Heart right ventricle (tissue), 16 donors: ENCODE measurements at regions not wholly inside any gene's neighbourhood (a gene's known extent, or its start where the extent isn't known, plus 50 kb on each side); places are given as distances from the start of the nearest gene placed in this dataset.

Experiments used
- ATAC-seq, 8 donors: fragments of 200-7000 bp; cut with Tn5 transposase; one replicate each; pipeline ENCODE4 v1.9.1; 2020; ENCODE audit warnings: mild to moderate bottlenecking in 8 of 8, moderate library complexity in 8 of 8, moderate number of reproducible peaks in 1 of 8
- DNase-seq, 2 donors: peaks; one replicate each; pipeline ENCODE4 v3.0.0-alpha.2; 2020
- H3K27ac ChIP-seq, 10 donors: fragments of 200-600 bp; sonication (generic) in 2 of 10; one replicate each; pipeline versions ENCODE4 v1.5.0 to v1.8.0; 2020 to 2022; ENCODE audit warnings: mild to moderate bottlenecking in 3 of 10
- H3K27me3 ChIP-seq, 7 donors: fragments of 200-600 bp; one replicate each; pipeline ENCODE4 v1.8.0; 2021 to 2022; ENCODE audit warnings: mild to moderate bottlenecking in 2 of 7
- H3K36me3 ChIP-seq, 9 donors: fragments of 200-600 bp; sonication (generic) in 1 of 9; one replicate each; pipeline versions ENCODE4 v1.5.0 to v1.8.0; 2020 to 2022; ENCODE audit warnings: mild to moderate bottlenecking in 2 of 9
- H3K4me1 ChIP-seq, 9 donors: fragments of 200-600 bp; sonication (generic) in 1 of 9; one replicate each; pipeline versions ENCODE4 v1.5.0 to v1.8.0; 2020 to 2022; ENCODE audit warnings: mild to moderate bottlenecking in 4 of 9
- H3K4me3 ChIP-seq, 10 donors: fragments of 200-600 bp; sonication (generic) in 2 of 10; one replicate each; pipeline versions ENCODE4 v1.5.0 to v1.8.0; 2020 to 2022; ENCODE audit warnings: mild to moderate bottlenecking in 7 of 10, moderate library complexity in 2 of 10
- H3K9me3 ChIP-seq, 11 donors: fragments of 200-600 bp in 10 of 11; sonication (generic) in 2 of 11; one replicate each; pipeline versions ENCODE4 v1.5.0 to v1.8.0; 2013 to 2022; ENCODE audit warnings: mild to moderate bottlenecking in 2 of 11, control low read depth in 1 of 11, moderate library complexity in 1 of 11
- CTCF ChIP-seq, 9 donors: fragments of 200-600 bp; sonication (generic) in 2 of 9; IDR thresholded peaks; one replicate each; pipeline versions ENCODE4 v1.5.0 to v1.8.0; 2021 to 2022; ENCODE audit warnings: antibody characterized with exemption in 9 of 9, mild to moderate bottlenecking in 5 of 9, moderate library complexity in 1 of 9
- WGBS, 2 donors: extraction: QIAGEN DNeasy Blood & Tissue Kit; methylation state at CpG; one replicate each; pipeline ENCODE4 v1.1.7; 2013; ENCODE audit warnings: inconsistent platforms in 1 of 2; 5-methylcytosine and 5-hydroxymethylcytosine counted together
- intact Hi-C, 10 donors: fragments of 100-400 bp; cut with DNase I; formaldehyde crosslinking; loops; one replicate each; pipeline versions ENCODE4 v1.11.1 to v1.14.2; 2022
- donor health status: Arrhythmogenic right ventricular cardiomyopathy.
- donor health status: ischemic (EF 13 %, LVEDD 7.1; RV severe dilation, severe dysfunction).
- donor health status: healthy with polysubstance abuse.
- donor health status: DM: no; HTN: yes; CAD: no.
- donor health status: DM: no; HTN: no; CAD: no.
- donor health status: ischemic (EF 25% LVEDD 6.9; RV normal size, moderate dysfunction).
- donor health status: ischemic (EF 25% LVEDD 5.7; RV mildly dilated, moderate dysfunction).
- donor health status: healthy.
- donor health status: DM: yes; HTN: yes; CAD: no.
- donor health status: Ischemic cardiomyopathy.
- donor health status: ischemic (EF 35%, LVEDD 5.7; RV mildly dilated, moderate dysfunction).
- donor health status: nonischemic (EF 11% LVEDD 7.7; RV severe dilation, severe dysfunction).
- donor health status: DM: yes; HTN: yes; CAD: no.
- donor health status: PGD.
- donor health status: ischemic (EF 29% LVEDD 5.4; RV normal size, mild dysfunction).
- donor health status: nonischemic (EF 23%, LVEDD 6.1; RV moderate dilation, normal function).

DNA sequence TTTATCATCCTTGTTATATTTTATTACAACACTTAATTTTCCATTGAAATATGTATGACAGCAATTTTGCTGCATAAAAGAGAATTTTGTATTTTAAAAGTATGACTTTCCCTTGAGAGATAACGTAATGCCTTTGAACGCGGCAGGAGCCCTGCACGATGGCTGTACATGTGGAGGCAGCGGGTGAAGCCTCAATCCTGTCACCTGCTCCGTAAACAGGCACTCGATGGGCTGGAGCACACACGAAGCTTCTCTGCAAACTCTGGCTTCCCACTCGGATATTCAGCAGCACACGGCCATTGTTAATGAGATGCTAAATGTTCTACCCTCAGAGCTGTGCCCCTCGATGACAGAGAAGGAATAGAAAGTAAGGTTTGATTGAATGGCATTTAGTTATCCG lies 184.4 kb downstream of the RTP5 start:
- H3K27ac ChIP-seq = no peak overlapping the region
- no peak for TF ChIP-seq CTCF (IDR thresholded peaks at IDR 0.05)
- DNase-seq (no peak), ATAC-seq (no peak)
- H3K4me3 ChIP-seq = no peak overlapping the region
- intact Hi-C loops = no loop called here
- H3K4me1 ChIP-seq = no peaks in the 10 kb centered on the region
- peaks cover 0 to 5% (median 0%) of the 10 kb centered on the region in 11 donors for H3K9me3 ChIP-seq
- WGBS, 2 donors = 80 to 82% methylated on average over 12 of the region's 12 CpGs
- H3K36me3 ChIP-seq = no peaks in the 10 kb centered on the region
- peaks cover 0 to 33% (median 5%) of the 10 kb centered on the region in 7 donors for H3K27me3 ChIP-seq

DNA sequence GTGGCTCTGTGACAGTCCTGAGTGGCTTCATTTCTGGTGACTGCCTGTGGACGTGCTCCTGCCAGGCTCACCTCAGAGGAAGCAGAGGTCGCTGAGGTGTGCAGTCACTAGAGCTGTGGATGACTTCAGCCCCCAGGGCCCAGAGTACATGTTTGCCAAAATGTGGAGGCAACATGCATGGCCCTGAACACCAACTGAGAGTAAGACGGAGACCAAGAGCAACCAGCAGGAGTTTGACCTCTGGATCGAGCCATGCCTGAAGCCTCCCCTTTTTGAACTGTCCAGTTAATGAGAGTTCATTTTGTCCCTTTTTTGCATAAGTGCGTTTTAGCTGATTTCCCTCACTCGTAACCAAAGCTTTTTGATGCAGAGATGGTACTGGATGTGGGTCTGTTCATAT lies 184.9 kb downstream of the RTP5 start:
- peaks cover 0 to 29% (median 5%) of the 10 kb centered on the region in 7 donors for H3K27me3 ChIP-seq

DNA sequence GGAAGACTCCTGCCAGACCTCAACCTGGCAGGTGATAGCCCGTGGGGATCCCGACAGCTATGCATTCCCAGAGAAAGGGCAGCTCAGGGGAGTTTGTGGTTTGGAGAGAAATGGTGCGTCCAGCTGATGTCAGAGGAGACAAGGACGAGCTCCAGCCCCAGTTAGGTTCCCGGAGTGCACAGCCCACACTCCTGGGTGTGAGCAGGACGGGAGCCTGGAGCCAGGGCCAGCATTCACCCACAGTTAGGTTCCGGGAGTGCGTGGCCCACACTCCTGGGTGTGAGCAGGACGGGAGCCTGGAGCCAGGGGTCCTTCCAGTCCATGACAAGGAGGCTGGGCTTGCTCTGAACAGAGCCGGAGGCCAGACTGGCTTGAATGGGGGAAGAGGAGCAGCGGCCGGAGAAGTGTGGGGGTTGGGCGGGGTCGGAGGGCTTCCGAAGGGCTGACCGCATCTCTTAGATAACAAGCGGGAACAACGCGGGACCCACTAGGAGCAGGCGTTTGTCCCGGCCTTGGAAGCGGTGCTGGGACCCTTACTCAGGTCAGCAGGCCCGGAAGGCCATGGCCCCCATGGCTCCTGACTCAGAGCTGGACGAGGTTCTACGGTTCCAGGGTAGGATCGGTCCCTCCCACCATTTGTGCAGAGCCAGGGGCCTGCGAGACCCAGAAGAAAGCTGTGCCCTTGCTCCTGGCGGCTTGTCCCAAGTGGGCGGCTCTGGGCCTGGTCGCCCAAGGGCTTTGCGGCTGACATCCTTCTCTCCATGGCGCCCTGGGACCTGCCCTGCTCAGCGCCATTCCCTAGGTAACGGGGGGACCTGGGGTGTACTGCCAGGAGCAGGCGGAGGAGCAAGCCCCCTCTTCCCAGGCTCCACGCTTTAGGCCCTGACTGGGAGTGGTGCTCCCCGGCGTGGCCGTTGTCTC lies 185.6 kb downstream of the RTP5 start:
- 84 to 87% methylated on average over 39 of the region's 39 CpGs for WGBS, 2 donors
- no peak for TF ChIP-seq CTCF (IDR thresholded peaks at IDR 0.05)
- DNase-seq (no peak), ATAC-seq (peak in 1 of 8 donors; percentile 54)
- Histone ChIP-seq H3K4me1 (no peaks in the 10 kb centered on the region), H3K27ac (no peak overlapping the region), H3K27me3 (peaks cover 0 to 27% (median 5%) of the 10 kb centered on the region in 7 donors), H3K36me3 (no peaks in the 10 kb centered on the region), H3K4me3 (no peak overlapping the region), H3K9me3 (peaks cover 0 to 3% (median 0%) of the 10 kb centered on the region in 11 donors)
- intact Hi-C loops = no loop called here

More for the DNA sequence above, 184.9 kb downstream of the RTP5 start:
- 83 to 87% methylated on average over 6 of the region's 6 CpGs for WGBS, 2 donors
- DNase-seq (no peak), ATAC-seq (no peak)
- H3K4me3 ChIP-seq = no peak overlapping the region
- TF ChIP-seq CTCF (IDR thresholded peaks at IDR 0.05) = no peak
- peaks cover 0 to 3% (median 0%) of the 10 kb centered on the region in 11 donors for H3K9me3 ChIP-seq
- no peaks in the 10 kb centered on the region for H3K36me3 ChIP-seq
- intact Hi-C loops = no loop called here
- H3K27ac ChIP-seq = no peak overlapping the region
- H3K4me1 ChIP-seq = no peaks in the 10 kb centered on the region

DNA sequence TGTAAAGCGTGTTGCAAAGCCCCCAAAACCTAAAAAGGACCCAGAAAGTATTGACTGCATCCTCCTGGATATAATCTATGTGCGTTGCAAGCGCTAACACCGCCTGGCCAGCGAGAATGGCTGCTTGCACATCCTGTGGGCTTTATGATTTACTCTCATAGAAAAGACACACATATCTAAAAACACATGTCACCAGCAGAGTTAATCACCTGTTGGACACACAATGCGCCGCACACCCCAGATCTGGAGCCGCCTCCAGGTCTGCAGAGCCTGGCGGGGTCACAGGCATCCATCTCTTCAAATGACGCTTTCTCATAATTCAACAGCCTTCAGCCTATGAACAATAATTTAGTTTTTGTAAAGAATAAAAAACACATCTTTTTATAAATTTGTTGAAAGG lies 186.5 kb downstream of the RTP5 start:
- no peaks in the 10 kb centered on the region for H3K4me1 ChIP-seq
- no peak overlapping the region for H3K27ac ChIP-seq
- no peak for ATAC-seq
- no peak for TF ChIP-seq CTCF (IDR thresholded peaks at IDR 0.05)
- DNase-seq = no peak
- intact Hi-C loops = no loop called here
- no peak overlapping the region for H3K4me3 ChIP-seq
- peaks cover 0 to 28% (median 5%) of the 10 kb centered on the region in 7 donors for H3K27me3 ChIP-seq
- H3K9me3 ChIP-seq = peaks cover 0 to 8% (median 0%) of the 10 kb centered on the region in 11 donors
- no peaks in the 10 kb centered on the region for H3K36me3 ChIP-seq
- WGBS, 2 donors = 84 to 87% methylated on average over 10 of the region's 10 CpGs
